Activated T-cell treated with anti-CD3 and anti-CD28 coated beads, Interleukin-2, amount 50 U/mL, for 4 hours (primary cell): ENCODE measurements at regions not wholly inside any gene's neighbourhood (a gene's known extent, or its start where the extent isn't known, plus 50 kb on each side); places are given as distances from the start of the nearest gene placed in this dataset.

Source experiments
- ATAC-seq, 2 donors: fragments of 200-7000 bp; cut with Tn5 transposase; one replicate each; pipeline ENCODE4 v1.10.0; 2021
- DNase-seq: peaks from one replicate; pipeline ENCODE4 v3.0.0-alpha.2; 2020
- H3K27me3 Mint-ChIP-seq: one replicate; pipeline ENCODE4 v1.8.0; 2021; ENCODE audit warnings: low read depth, mixed read lengths
- H3K36me3 Mint-ChIP-seq: one replicate; pipeline ENCODE4 v1.8.0; 2022; ENCODE audit warnings: mixed read lengths; ENCODE audit not compliant: insufficient read depth
- H3K4me1 Mint-ChIP-seq: one replicate; pipeline ENCODE4 v1.8.0; 2021; ENCODE audit warnings: low read depth, mixed read lengths
- H3K4me3 Mint-ChIP-seq: one replicate; pipeline ENCODE4 v1.8.0; 2021; ENCODE audit warnings: mild to moderate bottlenecking, moderate library complexity, mixed read lengths
- H3K9me3 Mint-ChIP-seq: one replicate; pipeline ENCODE4 v1.8.0; 2021; ENCODE audit warnings: mixed read lengths

- Mint-ChIP-seq H3K4me3 (no peak overlapping the region), H3K36me3 (no peaks in the 10 kb centered on the region), H3K4me1 (no peaks in the 10 kb centered on the region), H3K9me3 (no peaks in the 10 kb centered on the region), H3K27me3 (no peaks in the 10 kb centered on the region)
- DNase-seq, result no peak
- no peak for ATAC-seq
Measured at GRCh38 chr1:217211486-217211885, 419.4 kb downstream of the GPATCH2 start.

- H3K36me3 Mint-ChIP-seq, result no peaks in the 10 kb centered on the region
- H3K27me3 Mint-ChIP-seq, result no peaks in the 10 kb centered on the region
- ATAC-seq (no peak), DNase-seq (no peak)
- H3K9me3 Mint-ChIP-seq, result peaks cover 8% of the 10 kb centered on the region
- no peaks in the 10 kb centered on the region for H3K4me1 Mint-ChIP-seq
- no peak overlapping the region for H3K4me3 Mint-ChIP-seq
Measured at GRCh38 chr1:217205578-217205977, 425.3 kb downstream of the GPATCH2 start.

GRCh38 chr1:217196616-217197015 is 434.3 kb downstream of the GPATCH2 start:
- no peaks in the 10 kb centered on the region for H3K27me3 Mint-ChIP-seq
- no peaks in the 10 kb centered on the region for H3K4me1 Mint-ChIP-seq
- DNase-seq, result no peak
- no peak for ATAC-seq
- no peaks in the 10 kb centered on the region for H3K9me3 Mint-ChIP-seq
- no peaks in the 10 kb centered on the region for H3K36me3 Mint-ChIP-seq
- no peak overlapping the region for H3K4me3 Mint-ChIP-seq

GRCh38 chr1:217193151-217193550 is 437.7 kb downstream of the GPATCH2 start:
- DNase-seq (no peak), ATAC-seq (no peak)
- H3K27me3 Mint-ChIP-seq, result no peaks in the 10 kb centered on the region
- peaks cover 4% of the 10 kb centered on the region for H3K9me3 Mint-ChIP-seq
- H3K36me3 Mint-ChIP-seq, result no peaks in the 10 kb centered on the region
- no peak overlapping the region for H3K4me3 Mint-ChIP-seq
- no peaks in the 10 kb centered on the region for H3K4me1 Mint-ChIP-seq

- no peaks in the 10 kb centered on the region for H3K36me3 Mint-ChIP-seq
- no peaks in the 10 kb centered on the region for H3K27me3 Mint-ChIP-seq
- H3K4me3 Mint-ChIP-seq, result no peak overlapping the region
- H3K4me1 Mint-ChIP-seq, result no peaks in the 10 kb centered on the region
- no peak for DNase-seq
- no peak for ATAC-seq
- peaks cover 4% of the 10 kb centered on the region for H3K9me3 Mint-ChIP-seq
Measured at GRCh38 chr1:217191441-217191840, 439.4 kb downstream of the GPATCH2 start.

GRCh38 chr1:217190359-217190758 is 440.5 kb downstream of the GPATCH2 start:
- no peak for DNase-seq
- Mint-ChIP-seq H3K4me1 (no peaks in the 10 kb centered on the region), H3K27me3 (no peaks in the 10 kb centered on the region), H3K36me3 (no peaks in the 10 kb centered on the region), H3K4me3 (no peak overlapping the region), H3K9me3 (peaks cover 4% of the 10 kb centered on the region)
- ATAC-seq, result no peak

GRCh38 chr1:217189362-217189761 is 441.5 kb downstream of the GPATCH2 start:
- Mint-ChIP-seq H3K27me3 (no peaks in the 10 kb centered on the region), H3K36me3 (no peaks in the 10 kb centered on the region), H3K4me3 (no peak overlapping the region), H3K9me3 (peaks cover 4% of the 10 kb centered on the region), H3K4me1 (no peaks in the 10 kb centered on the region)
- DNase-seq (no peak), ATAC-seq (no peak)

GRCh38 chr1:217188280-217189237 is 442.3 kb downstream of the GPATCH2 start:
- DNase-seq, result no peak
- ATAC-seq, result no peak
- no peaks in the 10 kb centered on the region for H3K36me3 Mint-ChIP-seq
- H3K9me3 Mint-ChIP-seq, result peaks cover 4% of the 10 kb centered on the region
- H3K4me1 Mint-ChIP-seq, result no peaks in the 10 kb centered on the region
- H3K27me3 Mint-ChIP-seq, result no peaks in the 10 kb centered on the region
- H3K4me3 Mint-ChIP-seq, result no peak overlapping the region

- peaks cover 4% of the 10 kb centered on the region for H3K9me3 Mint-ChIP-seq
- H3K36me3 Mint-ChIP-seq, result no peaks in the 10 kb centered on the region
- no peak overlapping the region for H3K4me3 Mint-ChIP-seq
- no peaks in the 10 kb centered on the region for H3K27me3 Mint-ChIP-seq
- no peak for ATAC-seq
- H3K4me1 Mint-ChIP-seq, result no peaks in the 10 kb centered on the region
- no peak for DNase-seq
Measured at GRCh38 chr1:217186664-217187063, 444.2 kb downstream of the GPATCH2 start.

GRCh38 chr1:217184854-217185253 is 446.0 kb downstream of the GPATCH2 start:
- H3K36me3 Mint-ChIP-seq, result no peaks in the 10 kb centered on the region

GRCh38 chr1:217182992-217183391 is 447.9 kb downstream of the GPATCH2 start:
- H3K27me3 Mint-ChIP-seq, result no peaks in the 10 kb centered on the region
- ATAC-seq, result no peak
- H3K9me3 Mint-ChIP-seq, result peaks cover 4% of the 10 kb centered on the region
- no peaks in the 10 kb centered on the region for H3K4me1 Mint-ChIP-seq
- DNase-seq, result no peak
- H3K4me3 Mint-ChIP-seq, result no peak overlapping the region
- no peaks in the 10 kb centered on the region for H3K36me3 Mint-ChIP-seq

More at GRCh38 chr1:217184854-217185253, 446.0 kb downstream of the GPATCH2 start:
- no peaks in the 10 kb centered on the region for H3K9me3 Mint-ChIP-seq
- DNase-seq (no peak), ATAC-seq (no peak)
- H3K27me3 Mint-ChIP-seq, result no peaks in the 10 kb centered on the region
- H3K4me1 Mint-ChIP-seq, result no peaks in the 10 kb centered on the region
- H3K4me3 Mint-ChIP-seq, result no peak overlapping the region

- H3K36me3 Mint-ChIP-seq, result no peaks in the 10 kb centered on the region
- ATAC-seq (no peak), DNase-seq (no peak)
- peaks cover 4% of the 10 kb centered on the region for H3K9me3 Mint-ChIP-seq
- H3K4me3 Mint-ChIP-seq, result no peak overlapping the region
- no peaks in the 10 kb centered on the region for H3K4me1 Mint-ChIP-seq
- no peaks in the 10 kb centered on the region for H3K27me3 Mint-ChIP-seq
Measured at GRCh38 chr1:217181756-217182155, 449.1 kb downstream of the GPATCH2 start.

GRCh38 chr1:217181176-217181746 is 449.6 kb downstream of the GPATCH2 start:
- no peak for DNase-seq
- Mint-ChIP-seq H3K27me3 (no peaks in the 10 kb centered on the region), H3K36me3 (no peaks in the 10 kb centered on the region), H3K4me3 (no peak overlapping the region), H3K9me3 (peaks cover 4% of the 10 kb centered on the region), H3K4me1 (no peaks in the 10 kb centered on the region)
- no peak for ATAC-seq

GRCh38 chr1:217180443-217180842 is 450.4 kb downstream of the GPATCH2 start:
- Mint-ChIP-seq H3K36me3 (no peaks in the 10 kb centered on the region), H3K27me3 (no peaks in the 10 kb centered on the region), H3K9me3 (peaks cover 4% of the 10 kb centered on the region), H3K4me3 (no peak overlapping the region), H3K4me1 (no peaks in the 10 kb centered on the region)
- no peak for ATAC-seq
- DNase-seq, result no peak

- H3K36me3 Mint-ChIP-seq, result no peaks in the 10 kb centered on the region
- DNase-seq (no peak), ATAC-seq (no peak)
- no peaks in the 10 kb centered on the region for H3K4me1 Mint-ChIP-seq
- H3K27me3 Mint-ChIP-seq, result no peaks in the 10 kb centered on the region
- no peak overlapping the region for H3K4me3 Mint-ChIP-seq
- H3K9me3 Mint-ChIP-seq, result no peaks in the 10 kb centered on the region
Measured at GRCh38 chr1:217164403-217164802, 441.2 kb upstream of the ESRRG start.
